Jurkat, Clone E6-1 (cell line): ENCODE measurements at regions not wholly inside any gene's neighbourhood (a gene's known extent, or its start where the extent isn't known, plus 50 kb on each side); places are given as distances from the start of the nearest gene placed in this dataset.

Experiments
- DNase-seq: peaks from one replicate; pipeline ENCODE4 v3.0.0-alpha.2; 2011; ENCODE audit warnings: low read depth, low spot score
- H3K4me3 ChIP-seq: 2 replicates; pipeline ENCODE4 v1.5.1; 2011; ENCODE audit warnings: mild to moderate bottlenecking, low read length, control low read depth, moderate library complexity

DNA sequence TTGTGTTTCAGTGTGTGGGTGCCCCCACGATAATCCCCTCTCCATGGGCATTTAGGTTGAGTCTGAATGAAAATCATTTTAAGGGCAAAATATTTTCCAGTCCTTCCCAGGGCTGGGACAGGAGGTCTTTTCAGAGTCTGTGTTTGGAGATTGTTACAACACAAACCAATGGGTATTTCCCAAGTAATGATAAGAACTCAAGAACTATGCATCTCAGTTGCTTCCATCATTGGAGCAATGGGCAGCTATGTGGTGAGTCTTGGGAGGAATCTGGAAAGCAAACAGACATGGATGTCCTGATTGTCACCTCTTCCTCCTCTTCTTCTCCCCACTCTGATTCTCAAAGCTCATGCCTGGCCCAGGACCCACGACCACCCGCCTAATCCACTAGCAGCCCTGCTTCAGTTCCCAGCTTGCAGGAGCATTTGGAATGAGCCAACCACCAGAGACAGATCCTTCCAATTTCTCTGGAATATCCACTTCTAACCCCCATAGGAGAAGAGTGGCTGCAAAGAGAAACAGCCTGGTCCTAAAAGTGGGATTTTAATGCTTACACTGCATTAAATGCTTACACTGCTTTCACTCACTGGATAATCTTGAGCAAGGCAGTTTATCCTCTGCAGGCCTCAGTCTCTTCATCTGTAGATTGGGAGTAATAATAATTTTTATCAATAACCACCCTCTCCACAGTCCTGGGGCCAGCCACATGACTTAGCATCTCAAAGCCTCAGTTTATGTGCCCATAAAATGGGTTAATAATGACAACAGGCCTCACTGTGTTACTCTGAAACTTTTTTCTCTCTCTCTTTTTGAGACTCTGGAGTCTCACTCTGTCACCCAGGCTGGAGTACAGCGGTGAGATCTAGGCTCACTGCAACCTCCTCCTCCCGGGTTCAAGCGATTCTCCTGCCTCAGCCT lies 404.3 kb downstream of the MN1 start:
- H3K4me3 ChIP-seq = no peak overlapping the region
- DNase-seq = no peak

DNA sequence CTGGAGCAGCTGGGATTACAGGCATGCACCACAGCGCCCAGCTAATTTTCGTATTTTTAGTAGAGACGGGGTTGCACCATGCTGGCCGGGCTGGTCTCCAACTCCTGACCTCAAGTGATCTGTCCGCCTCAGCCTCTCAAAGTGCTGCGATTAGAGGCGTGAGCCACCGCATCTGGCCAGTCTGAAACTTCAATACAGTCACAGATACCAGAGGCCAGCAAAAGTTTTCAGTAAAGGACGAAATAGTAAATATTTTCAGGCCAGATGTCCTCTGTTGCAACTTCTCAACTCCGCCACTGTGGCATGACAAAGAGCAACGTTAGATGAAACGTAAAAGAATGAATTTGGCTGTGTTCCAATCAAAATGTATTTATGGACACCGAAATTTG lies 403.6 kb downstream of the MN1 start:
- no peak overlapping the region for H3K4me3 ChIP-seq
- DNase-seq = no peak

DNA sequence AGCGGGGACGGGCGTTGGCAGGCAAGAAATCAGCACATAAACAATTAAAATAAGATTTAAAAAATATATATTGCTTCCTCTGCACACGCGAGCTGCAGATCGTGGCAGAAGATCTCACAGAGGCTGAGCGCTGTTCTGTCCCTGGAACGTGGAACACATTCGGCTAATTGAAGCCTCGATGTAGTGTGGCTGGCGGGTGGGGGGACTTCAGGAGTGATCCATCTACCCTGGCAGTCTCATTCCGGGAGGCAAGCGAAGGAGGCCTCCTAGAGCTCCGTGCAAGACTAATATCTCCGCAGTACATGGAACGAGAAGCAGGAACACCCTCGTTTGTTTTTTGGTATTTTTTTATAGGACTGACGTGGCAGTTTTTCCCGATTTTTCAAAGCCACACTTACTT lies 402.4 kb downstream of the MN1 start:
- H3K4me3 ChIP-seq = no peak overlapping the region
- no peak for DNase-seq

DNA sequence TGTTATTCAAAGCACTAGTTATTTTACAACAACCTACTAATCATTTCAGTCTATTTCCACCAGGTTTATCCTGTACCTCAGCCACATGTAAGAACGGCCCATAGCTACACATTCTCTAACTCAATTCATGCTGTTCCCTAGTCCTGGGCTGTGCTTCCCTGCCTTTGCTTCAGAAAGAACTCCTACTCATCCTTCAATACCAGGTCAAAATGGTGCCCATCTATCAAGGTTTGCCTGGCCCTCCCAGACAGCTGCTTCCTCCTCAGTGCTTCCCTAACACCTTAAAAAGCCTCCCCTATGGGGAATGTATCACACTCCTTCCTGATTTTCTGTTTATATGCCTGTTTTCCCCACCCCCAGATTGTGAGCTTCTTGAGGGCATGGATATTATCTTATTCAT lies 400.7 kb downstream of the MN1 start:
- no peak overlapping the region for H3K4me3 ChIP-seq
- no peak for DNase-seq

DNA sequence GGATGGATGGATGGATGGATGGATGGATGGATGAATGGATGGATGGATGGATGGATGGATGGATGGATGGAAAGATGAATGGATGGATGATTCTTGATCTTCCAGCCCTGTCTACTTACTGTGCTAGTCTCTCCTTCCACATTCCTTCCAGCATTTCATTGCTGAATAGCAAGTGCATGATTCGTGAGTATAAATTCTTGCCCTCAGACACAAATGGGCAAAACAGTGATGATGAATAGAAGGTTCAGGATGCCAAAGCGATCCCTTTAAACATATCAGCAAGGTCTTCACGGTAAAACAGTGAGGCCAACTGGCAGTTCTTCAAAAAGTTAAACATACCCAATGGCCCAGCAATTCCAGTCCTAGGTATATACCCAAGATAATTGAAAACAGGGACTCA lies 400.2 kb downstream of the MN1 start:
- H3K4me3 ChIP-seq = no peak overlapping the region
- DNase-seq = no peak

DNA sequence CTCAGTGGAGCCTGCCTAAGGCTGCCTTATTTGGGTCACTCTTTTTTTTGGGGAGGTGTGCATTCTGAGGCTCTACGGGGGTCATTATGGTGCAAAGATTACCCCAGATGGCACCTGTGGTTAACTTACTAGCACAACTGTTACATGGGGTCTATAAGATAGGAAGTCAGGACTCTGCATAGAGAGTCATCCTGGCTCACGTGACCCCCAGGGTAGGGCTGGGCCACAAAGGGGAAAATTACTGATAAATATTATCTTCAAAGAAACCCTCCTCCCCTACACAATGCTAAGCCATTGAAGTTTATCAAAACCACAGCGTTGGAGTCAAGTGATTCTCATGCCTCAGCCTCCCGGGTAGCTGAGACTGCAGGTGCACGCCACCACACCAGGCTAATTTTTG lies 397.1 kb downstream of the MN1 start:
- H3K4me3 ChIP-seq = no peak overlapping the region
- no peak for DNase-seq

DNA sequence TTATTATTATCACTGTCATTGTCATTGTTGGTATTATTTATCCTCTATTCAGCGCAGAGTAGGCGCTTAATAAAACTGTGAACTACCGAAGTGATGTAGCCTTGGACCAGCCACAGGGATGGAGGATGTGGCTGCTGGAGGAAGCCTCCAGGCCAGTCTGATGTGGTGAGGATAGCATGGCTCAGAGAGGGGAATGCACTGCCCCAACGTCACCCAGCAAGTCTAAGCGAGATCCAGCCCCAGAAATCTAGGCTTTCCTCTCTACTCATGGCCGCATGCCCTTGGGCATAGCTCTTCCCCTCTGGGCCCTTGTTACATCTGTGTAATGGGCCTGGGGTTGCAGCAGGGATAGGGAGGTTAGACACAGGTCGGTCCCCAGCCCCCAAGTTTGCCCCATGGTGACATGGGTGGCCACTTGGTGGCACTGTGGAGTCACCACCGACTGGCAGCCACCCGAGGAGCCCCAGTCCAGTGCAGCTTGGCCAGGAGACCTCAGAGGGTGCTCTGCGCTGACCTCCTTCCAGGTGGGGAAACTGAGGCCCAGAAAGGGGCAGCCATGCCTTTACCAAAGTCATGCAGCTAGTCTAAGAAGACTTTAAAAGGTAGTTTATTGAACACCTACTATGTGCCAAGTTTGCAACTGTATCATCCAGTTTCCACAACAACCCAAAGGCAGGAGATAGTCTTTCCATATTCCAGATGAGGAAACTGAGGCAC lies 395.7 kb downstream of the MN1 start:
- DNase-seq = no peak
- no peak overlapping the region for H3K4me3 ChIP-seq

DNA sequence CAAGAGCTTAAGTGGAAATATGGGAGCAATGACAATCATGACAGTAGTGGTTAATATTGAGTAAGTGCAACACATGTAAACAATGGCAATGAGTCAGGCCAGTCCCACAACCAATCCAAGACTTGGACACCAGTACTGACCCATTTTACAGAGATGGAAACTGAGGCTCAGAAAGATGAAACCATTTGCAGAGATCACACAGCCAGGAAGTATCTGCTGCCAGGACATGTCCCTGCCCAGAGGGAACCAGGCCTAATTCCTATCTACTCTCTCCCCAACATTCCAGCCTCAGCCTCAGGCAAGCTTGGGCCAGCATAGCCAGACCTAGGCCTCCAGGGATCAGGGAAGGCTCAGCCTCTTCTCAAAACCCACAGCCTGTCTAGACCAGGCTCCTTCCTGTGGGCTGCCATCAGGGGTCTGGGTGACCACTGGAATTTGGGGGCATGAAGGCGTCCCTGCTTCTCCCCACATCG lies 395.1 kb downstream of the MN1 start:
- DNase-seq = no peak
- H3K4me3 ChIP-seq = no peak overlapping the region

DNA sequence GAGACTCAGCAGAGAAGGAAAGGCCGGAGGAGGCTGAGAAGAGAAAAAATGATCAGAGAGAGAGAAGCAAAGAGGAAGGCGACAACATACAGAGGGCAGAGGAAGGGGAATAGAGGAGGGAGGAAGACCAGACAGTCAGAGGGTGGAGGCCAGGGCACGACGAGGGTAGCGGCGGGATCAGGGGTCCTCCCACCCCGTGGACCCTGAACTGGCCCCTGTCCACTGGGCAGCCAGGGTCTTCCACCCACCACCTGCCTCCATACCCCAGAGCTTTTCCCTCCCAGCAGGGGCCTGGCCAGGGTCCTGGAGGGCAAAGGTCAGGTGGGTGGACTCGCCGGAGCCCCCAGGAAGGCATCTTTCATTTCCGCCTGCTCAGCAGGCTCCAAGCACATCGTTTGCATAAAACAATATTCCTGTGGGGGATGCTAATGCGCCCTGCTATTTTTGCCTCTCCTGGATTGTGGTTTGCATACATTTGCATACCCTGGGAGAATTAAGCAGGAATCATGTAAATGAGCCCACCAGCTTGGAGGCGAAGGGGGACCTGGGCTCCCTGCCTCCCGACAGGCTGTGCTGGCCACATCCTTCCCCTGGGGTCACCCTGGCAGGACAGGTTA lies 394.1 kb downstream of the MN1 start:
- H3K4me3 ChIP-seq = no peak overlapping the region
- no peak for DNase-seq

DNA sequence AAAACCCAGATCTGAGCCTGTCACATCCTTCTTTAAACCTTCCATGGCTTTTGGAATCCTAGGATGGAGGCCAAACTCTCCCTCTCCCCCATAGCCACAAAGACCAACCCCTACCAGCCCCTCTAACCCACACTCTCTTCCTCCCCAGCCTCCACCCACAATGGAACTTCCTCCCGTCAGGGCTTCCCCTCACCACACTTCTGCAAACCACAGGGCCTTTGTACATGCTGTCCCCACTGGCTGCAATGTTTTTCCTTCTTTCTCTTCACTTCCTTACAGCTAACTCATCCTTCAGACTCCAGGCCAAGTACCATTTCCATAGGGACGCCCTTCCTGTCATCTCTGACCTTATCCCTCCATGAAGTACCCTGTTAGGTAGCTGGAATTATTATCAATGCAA lies 393.5 kb downstream of the MN1 start:
- DNase-seq = no peak
- no peak overlapping the region for H3K4me3 ChIP-seq

DNA sequence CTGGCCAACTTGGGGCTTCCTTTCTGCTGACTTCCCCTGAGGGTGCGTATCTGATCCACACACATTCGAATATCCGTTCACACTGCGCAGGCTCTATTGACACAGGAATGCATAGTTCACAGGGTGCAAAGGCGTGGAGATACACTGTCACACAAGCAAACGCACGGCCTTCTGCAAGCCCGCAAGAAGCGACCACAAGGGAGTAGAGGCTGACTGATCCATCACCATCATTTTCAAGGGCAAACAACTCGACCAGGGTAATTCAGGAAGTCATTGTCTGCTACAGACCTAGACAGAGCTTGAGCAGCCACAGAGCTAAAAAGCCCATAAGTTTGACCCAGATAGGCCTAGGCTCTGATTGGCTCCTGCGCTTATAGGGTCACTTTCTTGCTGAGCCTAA lies 392.3 kb downstream of the MN1 start:
- DNase-seq = no peak

DNA sequence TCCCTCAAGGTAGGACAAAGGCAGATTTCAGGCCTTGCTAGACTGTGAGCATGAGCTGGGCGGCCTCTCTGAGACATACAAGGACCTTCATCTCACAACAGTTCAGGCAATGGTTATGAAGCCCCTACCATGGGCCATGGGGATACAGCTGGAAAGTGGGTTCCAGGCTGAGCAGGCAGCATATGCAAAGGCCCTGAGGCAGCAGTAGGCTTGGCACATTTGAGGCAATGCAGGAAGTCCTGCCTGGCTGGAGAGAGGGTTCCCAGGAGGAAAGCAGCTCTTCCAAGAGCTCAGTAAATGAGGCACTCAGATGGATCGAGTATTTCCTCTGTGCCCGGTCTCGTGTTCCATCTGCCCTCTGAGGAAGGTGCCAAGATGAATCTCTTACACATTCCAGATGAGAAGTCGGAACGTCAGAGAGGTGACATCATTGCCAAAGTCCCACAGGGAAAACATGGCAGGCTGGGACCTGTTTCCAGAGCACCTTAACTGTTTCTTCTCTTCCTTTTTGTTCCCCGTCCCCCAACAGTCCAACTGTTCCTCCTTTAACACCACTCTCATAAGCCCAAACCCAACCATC lies 388.6 kb downstream of the MN1 start:
- no peak for DNase-seq
- no peak overlapping the region for H3K4me3 ChIP-seq

More for the DNA sequence above, 392.3 kb downstream of the MN1 start:
- H3K4me3 ChIP-seq = no peak overlapping the region

DNA sequence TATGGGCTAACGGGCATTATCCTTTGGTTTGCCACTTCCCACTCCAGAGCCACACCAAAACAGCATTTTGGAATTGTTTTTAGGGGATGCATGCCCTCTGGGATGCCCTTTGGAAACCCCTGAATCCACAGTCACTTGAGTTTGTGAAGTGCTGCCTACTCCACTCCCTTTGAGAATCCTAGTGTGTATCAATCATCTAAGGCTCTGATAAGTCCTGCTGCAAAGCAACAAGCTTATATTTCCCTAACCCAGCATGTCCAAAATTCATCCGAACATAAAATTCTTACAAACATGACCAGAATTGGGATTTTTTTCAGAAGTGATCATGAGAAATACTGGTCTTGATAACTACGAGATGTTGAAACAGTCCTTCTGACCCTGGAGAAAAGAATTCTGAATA lies 387.9 kb downstream of the MN1 start:
- no peak overlapping the region for H3K4me3 ChIP-seq
- DNase-seq = no peak

DNA sequence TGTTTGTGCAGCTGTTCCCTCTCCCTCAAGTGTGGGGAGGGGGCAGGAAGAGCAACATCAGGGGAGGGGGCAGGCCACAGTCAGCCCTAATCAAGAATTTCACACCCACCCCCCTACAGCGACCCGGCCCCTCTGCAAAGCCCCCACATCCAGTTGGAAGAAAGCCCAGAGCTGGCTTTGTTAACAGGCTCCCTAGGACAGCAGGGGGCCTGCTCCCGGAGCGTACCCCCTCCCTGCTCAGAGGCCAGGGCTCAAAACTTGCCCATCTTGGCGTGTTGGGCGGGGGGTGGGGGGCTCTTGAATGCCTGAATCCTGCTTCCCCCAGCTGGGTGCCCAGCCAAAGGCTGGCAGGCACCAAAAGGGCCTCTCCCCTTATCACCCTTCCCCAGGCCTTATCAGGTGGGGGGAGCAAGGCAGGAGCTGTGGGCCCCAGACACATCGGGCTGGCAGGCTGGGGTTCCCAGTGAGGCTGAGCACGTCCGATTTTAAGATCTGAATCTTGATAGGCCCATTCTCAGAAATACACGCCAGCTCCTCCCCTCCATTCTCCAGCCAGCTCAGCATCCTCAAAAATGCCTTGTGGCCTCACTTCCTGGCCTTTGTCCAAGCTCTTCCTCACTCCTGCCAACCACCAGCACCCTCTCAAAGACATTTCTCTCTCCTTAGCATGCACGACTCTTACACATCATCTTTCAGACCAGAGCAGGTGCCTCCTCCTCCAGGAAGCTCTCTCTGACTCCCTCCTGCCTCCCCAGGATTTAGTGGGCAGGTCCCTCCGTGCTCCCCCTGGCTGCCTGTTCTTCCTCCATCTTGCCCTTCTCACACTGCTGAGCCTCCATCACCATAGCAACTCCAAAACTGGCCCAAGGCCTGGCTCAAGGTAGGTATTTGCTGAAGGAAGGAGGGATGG lies 384.8 kb downstream of the MN1 start:
- no peak for DNase-seq
- no peak overlapping the region for H3K4me3 ChIP-seq

DNA sequence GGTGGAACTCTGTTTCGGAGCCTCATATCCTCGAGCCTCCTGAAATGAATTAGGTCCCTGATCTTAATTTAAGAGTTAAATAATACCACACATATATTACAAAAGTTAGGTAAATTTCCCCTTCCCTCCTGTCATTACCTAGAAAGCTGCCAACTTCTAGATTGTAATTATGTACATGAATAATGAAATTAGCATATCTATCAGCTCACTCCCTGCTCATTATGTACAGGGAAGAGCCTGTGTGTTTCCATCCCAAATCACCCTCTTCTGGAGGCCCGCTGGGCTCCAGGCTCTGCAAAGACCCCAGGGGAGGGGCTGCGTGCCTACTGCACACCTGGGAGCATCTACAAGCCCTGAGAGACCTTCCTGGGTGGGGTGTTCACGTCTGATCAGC lies 384.1 kb downstream of the MN1 start:
- no peak overlapping the region for H3K4me3 ChIP-seq
- DNase-seq = no peak

DNA sequence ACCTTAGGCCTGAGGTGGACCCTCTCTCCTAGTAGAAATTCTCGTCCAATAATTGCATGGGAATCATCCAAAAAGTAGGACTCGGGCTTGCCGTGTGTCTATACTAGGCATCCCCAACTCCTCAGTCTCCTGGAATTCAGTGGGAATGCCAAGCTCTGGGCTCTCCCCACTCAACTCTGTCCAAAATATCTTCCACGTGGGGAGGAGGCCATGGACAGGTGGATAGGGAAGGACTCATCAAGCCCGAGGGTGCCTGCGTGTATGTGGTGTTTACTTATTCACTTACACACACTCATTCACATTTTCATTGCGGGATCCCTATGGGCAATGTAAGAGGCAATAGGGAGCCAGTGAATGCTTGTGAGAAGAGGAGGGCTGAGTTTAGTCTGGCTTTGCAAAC lies 383.3 kb downstream of the MN1 start:
- DNase-seq = no peak

DNA sequence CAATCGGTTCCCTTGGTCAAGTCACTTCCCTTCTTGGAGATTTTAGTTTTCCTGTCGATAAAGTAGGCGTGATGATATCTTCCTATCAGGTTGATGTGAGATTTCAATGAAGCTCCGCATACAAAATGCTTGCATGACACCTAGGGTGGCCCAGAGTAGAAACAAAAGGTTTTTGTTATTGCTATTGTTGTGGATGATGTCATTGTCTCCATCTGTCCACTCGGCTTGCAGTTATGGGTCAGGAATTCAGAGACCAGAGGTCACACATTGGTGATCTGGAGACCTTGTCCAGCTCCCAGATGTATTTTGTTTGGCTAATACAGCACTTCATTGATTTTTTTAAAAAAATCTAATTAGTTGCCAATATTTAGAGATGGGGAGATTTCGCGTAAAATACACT lies 382.1 kb downstream of the MN1 start:
- H3K4me3 ChIP-seq = no peak overlapping the region
- DNase-seq = no peak

More for the DNA sequence above, 383.3 kb downstream of the MN1 start:
- no peak overlapping the region for H3K4me3 ChIP-seq

DNA sequence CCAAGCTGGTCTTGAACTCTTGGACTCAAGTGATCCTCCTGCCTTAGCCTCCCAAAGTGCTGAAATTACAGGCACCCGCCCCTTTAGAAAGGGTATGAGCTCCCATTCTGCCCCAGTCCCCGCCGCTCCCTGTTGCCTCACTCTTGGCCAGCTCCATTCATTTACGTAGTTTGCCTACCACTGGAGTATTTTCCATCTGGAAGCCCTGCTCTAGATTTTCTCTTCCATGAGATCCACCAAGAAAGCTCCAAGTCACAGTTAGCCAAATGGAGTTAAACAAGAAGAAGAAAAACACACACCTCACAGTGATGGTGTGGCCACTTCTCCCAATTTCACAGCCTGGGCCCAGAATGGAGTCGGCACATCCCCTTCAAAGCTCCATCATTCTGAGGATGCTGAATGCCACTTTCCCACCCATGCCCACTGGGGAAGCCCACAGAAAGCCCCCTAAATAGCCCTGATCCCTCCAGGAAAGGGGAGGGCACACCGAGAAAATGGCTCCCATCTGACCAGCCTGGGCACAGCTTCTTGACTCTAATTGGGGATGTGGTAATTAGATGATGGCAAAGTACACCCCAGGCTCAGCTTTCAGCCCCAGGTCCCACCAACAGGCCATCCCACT lies 381.2 kb downstream of the MN1 start:
- H3K4me3 ChIP-seq = no peak overlapping the region
- no peak for DNase-seq
